Occipital lobe (tissue), 1 donor: ENCODE measurements at regions not wholly inside any gene's neighbourhood (a gene's known extent, or its start where the extent isn't known, plus 50 kb on each side); places are given as distances from the start of the nearest gene placed in this dataset.
"Not testable (repeated sequence)": the region's sequence is repeated elsewhere in the genome, so short reads cannot be mapped to it uniquely, and the experiment has no call there.

Experiments
- DNase-seq: peaks from one replicate; lab custom pipeline; 2025; lab: John Stamatoyannopoulos, UW

- no peak for DNase-seq
These were observed 311.4 kb downstream of the SHQ1 start for GRCh38 chr3:72536878-72537267.

- no peak for DNase-seq
These were observed 311.9 kb downstream of the SHQ1 start for GRCh38 chr3:72536206-72536877.

- no peak for DNase-seq
These were observed 312.5 kb downstream of the SHQ1 start for GRCh38 chr3:72535772-72536171.

GRCh38 chr3:72533591-72534473 lies 314.4 kb downstream of the SHQ1 start:
- no peak for DNase-seq

- no peak for DNase-seq
These were observed 317.8 kb downstream of the SHQ1 start for GRCh38 chr3:72530426-72530825.

GRCh38 chr3:72529081-72529480 lies 319.2 kb downstream of the SHQ1 start:
- DNase-seq: no peak

GRCh38 chr3:72523429-72524151 lies 324.7 kb downstream of the SHQ1 start:
- DNase-seq: no peak

- DNase-seq: no peak
These were observed 327.4 kb downstream of the SHQ1 start for GRCh38 chr3:72520690-72521308.

- DNase-seq: no peak
These were observed 328.2 kb downstream of the SHQ1 start for GRCh38 chr3:72519946-72520604.

- DNase-seq: no peak
These were observed 330.3 kb downstream of the SHQ1 start for GRCh38 chr3:72517921-72518424.

GRCh38 chr3:72517336-72517735 lies 330.9 kb downstream of the SHQ1 start:
- DNase-seq: no peak

GRCh38 chr3:72516361-72516760 lies 331.9 kb downstream of the SHQ1 start:
- DNase-seq: no peak

- no peak for DNase-seq
These were observed 332.3 kb downstream of the SHQ1 start for GRCh38 chr3:72515941-72516340.

GRCh38 chr3:72515281-72515680 lies 333.0 kb downstream of the SHQ1 start:
- DNase-seq: no peak

GRCh38 chr3:72510247-72510646 lies 338.0 kb downstream of the SHQ1 start:
- no peak for DNase-seq

GRCh38 chr3:72505539-72506405 lies 342.5 kb downstream of the SHQ1 start:
- DNase-seq: no peak

GRCh38 chr3:72497501-72497900 lies 350.7 kb downstream of the SHQ1 start:
- DNase-seq: not testable (repeated sequence)

- DNase-seq: no peak
These were observed 352.1 kb downstream of the SHQ1 start for GRCh38 chr3:72496051-72496670.

- DNase-seq: no peak
These were observed 353.6 kb downstream of the SHQ1 start for GRCh38 chr3:72494626-72495025.

- DNase-seq: no peak
These were observed 354.1 kb downstream of the SHQ1 start for GRCh38 chr3:72494130-72494529.
